HCT116 (cell line): ENCODE measurements at regions not wholly inside any gene's neighbourhood (a gene's known extent, or its start where the extent isn't known, plus 50 kb on each side); places are given as distances from the start of the nearest gene placed in this dataset.

ENCODE experiments used
- EGR1 ChIP-seq: IDR thresholded peaks from 2 replicates; pipeline ENCODE4 v1.6.1; 2012; ENCODE audit warnings: low read depth
- EZH2 ChIP-seq: fragments of 200-600 bp; sonication (generic); IDR thresholded peaks from 2 replicates; pipeline ENCODE4 v1.6.1; 2017; ENCODE audit warnings: antibody characterized with exemption, mixed run types
- EZH2phosphoT487 ChIP-seq: fragments of 200-600 bp; IDR thresholded peaks from 2 replicates; pipeline ENCODE4 v1.6.1; 2018; ENCODE audit warnings: antibody characterized with exemption, borderline replicate concordance
- POLR2A ChIP-seq: IDR thresholded peaks from 2 replicates; pipeline ENCODE4 v1.7.0; 2011; ENCODE audit warnings: borderline replicate concordance; ENCODE audit not compliant: insufficient read depth, insufficient read length; ENCODE audit errors: extremely low read depth
- POLR2AphosphoS5 ChIP-seq: IDR thresholded peaks from 2 replicates; pipeline ENCODE4 v1.6.1; 2011; ENCODE audit warnings: mild to moderate bottlenecking, low read depth, low read length, moderate library complexity
- SIN3A ChIP-seq: IDR thresholded peaks from 2 replicates; pipeline ENCODE4 v1.6.1; 2012; ENCODE audit warnings: low read depth
- SP1 ChIP-seq: IDR thresholded peaks from 2 replicates; pipeline ENCODE4 v1.6.1; 2012; ENCODE audit warnings: low read depth
- TCF7L2 ChIP-seq: IDR thresholded peaks from 2 replicates; pipeline ENCODE4 v1.7.0; 2011; ENCODE audit warnings: borderline replicate concordance, inconsistent platforms; ENCODE audit not compliant: insufficient read depth, insufficient read length; ENCODE audit errors: extremely low read depth
- YY1 ChIP-seq: IDR thresholded peaks from 2 replicates; pipeline ENCODE4 v1.6.1; 2011; ENCODE audit warnings: low read length, low read depth, moderate library complexity, mild to moderate bottlenecking; ENCODE audit not compliant: insufficient replicate concordance; ENCODE audit errors: extremely low read depth
- ZNF274 ChIP-seq: fragments of 200-500 bp; sonication (Bioruptor generic); IDR thresholded peaks from 2 replicates; pipeline ENCODE4 v1.6.1; 2014; ENCODE audit warnings: mild to moderate bottlenecking, low read depth, low read length, inconsistent platforms
- TF ChIP-seq, protein P1 (sequence below), 3 experiments: fragments of 200-600 bp in 1 of 3; sonication (generic) in 1 of 3; IDR thresholded peaks in 2 of 3; conservative IDR thresholded peaks in 1 of 3; 2 replicates each; pipeline ENCODE4 v1.5.1; 2012 to 2017; ENCODE audit warnings: low read depth in 2 of 3, low read length in 2 of 3, antibody characterized with exemption in 1 of 3, borderline replicate concordance in 1 of 3, control low read depth in 1 of 3, mild to moderate bottlenecking in 1 of 3, mixed read lengths in 1 of 3, mixed run types in 1 of 3, moderate library complexity in 1 of 3; ENCODE audit not compliant: insufficient read depth in 1 of 3
- TF ChIP-seq, protein P2 (sequence below): IDR thresholded peaks from 2 replicates; pipeline ENCODE4 v1.6.1; 2012
- TF ChIP-seq, protein P3 (sequence below): IDR thresholded peaks from 2 replicates; pipeline ENCODE4 v1.6.1; 2012

DNA sequence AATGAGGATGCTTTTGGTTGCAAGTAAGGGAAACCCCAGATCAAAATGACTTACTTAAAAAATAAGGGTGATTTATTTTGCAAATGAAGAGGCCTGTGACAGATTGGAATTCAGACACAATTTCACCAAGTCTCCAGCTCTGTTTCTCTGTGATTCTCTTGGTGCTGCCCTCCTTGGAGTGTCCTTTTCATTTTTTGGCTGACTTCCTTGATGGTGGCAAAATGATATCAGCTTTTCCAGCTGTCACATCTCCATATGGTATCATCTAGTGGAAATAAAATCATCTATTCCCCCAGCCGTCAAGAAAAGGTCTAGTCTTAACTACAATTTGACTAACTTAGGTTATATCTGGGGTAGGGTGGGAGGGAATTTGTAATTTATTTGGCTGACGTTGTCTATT, 68.5 kb upstream of the SLC25A26 start:
- TF ChIP-seq, protein P1, sequence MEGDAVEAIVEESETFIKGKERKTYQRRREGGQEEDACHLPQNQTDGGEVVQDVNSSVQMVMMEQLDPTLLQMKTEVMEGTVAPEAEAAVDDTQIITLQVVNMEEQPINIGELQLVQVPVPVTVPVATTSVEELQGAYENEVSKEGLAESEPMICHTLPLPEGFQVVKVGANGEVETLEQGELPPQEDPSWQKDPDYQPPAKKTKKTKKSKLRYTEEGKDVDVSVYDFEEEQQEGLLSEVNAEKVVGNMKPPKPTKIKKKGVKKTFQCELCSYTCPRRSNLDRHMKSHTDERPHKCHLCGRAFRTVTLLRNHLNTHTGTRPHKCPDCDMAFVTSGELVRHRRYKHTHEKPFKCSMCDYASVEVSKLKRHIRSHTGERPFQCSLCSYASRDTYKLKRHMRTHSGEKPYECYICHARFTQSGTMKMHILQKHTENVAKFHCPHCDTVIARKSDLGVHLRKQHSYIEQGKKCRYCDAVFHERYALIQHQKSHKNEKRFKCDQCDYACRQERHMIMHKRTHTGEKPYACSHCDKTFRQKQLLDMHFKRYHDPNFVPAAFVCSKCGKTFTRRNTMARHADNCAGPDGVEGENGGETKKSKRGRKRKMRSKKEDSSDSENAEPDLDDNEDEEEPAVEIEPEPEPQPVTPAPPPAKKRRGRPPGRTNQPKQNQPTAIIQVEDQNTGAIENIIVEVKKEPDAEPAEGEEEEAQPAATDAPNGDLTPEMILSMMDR (IDR thresholded peaks at IDR 0.05 in 2 of 3, conservative IDR thresholded peaks at IDR 0.05 in 1 of 3; ENCODE audit: borderline replicate concordance in 1 of 3, insufficient read depth in 1 of 3, low read depth in 2 of 3, low read length in 2 of 3), result no peak
- no peak for TF ChIP-seq EZH2
- no peak for TF ChIP-seq POLR2AphosphoS5
- no peak for TF ChIP-seq EZH2phosphoT487
- TF ChIP-seq POLR2A, result no peak
- TF ChIP-seq TCF7L2, result no peak
- TF ChIP-seq ZNF274, result no peak
- no peak for TF ChIP-seq YY1
- TF ChIP-seq SIN3A, result no peak
- TF ChIP-seq, protein P2, sequence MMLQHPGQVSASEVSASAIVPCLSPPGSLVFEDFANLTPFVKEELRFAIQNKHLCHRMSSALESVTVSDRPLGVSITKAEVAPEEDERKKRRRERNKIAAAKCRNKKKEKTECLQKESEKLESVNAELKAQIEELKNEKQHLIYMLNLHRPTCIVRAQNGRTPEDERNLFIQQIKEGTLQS, result no peak
- no peak for TF ChIP-seq EGR1
- TF ChIP-seq, protein P3, sequence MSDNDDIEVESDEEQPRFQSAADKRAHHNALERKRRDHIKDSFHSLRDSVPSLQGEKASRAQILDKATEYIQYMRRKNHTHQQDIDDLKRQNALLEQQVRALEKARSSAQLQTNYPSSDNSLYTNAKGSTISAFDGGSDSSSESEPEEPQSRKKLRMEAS, result no peak
- TF ChIP-seq SP1, result no peak
